ENCODE measurements at regions not wholly inside any gene's neighbourhood (a gene's known extent, or its start where the extent isn't known, plus 50 kb on each side); places are given as distances from the start of the nearest gene placed in this dataset.

DNA sequence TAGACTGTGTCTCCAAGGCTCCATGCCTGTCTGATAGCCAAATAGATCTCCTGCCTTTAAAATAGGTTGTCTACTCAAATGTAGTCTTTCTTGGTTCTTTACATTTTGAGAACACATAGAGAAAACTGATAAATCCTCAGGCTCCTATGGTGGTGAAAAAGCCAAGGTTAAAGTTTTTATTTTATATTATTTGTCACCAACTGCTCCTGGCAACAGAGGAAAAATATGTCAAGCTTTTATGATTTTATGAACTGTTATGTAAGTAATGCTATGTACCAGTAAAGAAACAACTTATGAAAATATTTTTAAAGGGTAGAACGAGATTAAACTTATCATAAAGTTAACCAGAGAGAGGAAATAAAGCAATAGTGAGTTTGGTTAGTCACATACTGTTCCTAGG is 222.8 kb downstream of the NR2F1-AS1 start:
- Mint-ChIP-seq H3K36me3 (no peaks in the 10 kb centered on the region), H3K9me3 (peaks cover 3% of the 10 kb centered on the region; the same call in 1 of the 2 replicates), H3K4me3 (no peak overlapping the region), H3K4me1 (peaks cover 6% of the 10 kb centered on the region), H3K27me3 (ENCODE audit: low read depth) (no peaks in the 10 kb centered on the region), H3K27ac (no peak overlapping the region)
- POLR2A ChIA-PET, result no interaction called here
- DNase-seq (ENCODE audit: low spot score), result no peak
- TF ChIP-seq ETV6 (CRISPR knock-in tag; IDR thresholded peaks at IDR 0.05) (no peak), SMAD4 (CRISPR knock-in tag; IDR thresholded peaks at IDR 0.05) (no peak), GTF2I (CRISPR knock-in tag; conservative IDR thresholded peaks at IDR 0.05) (no peak), ZNF263 (CRISPR knock-in tag; IDR thresholded peaks at IDR 0.05; ENCODE audit: low read depth) (no peak)
- TF ChIP-seq, protein P1, sequence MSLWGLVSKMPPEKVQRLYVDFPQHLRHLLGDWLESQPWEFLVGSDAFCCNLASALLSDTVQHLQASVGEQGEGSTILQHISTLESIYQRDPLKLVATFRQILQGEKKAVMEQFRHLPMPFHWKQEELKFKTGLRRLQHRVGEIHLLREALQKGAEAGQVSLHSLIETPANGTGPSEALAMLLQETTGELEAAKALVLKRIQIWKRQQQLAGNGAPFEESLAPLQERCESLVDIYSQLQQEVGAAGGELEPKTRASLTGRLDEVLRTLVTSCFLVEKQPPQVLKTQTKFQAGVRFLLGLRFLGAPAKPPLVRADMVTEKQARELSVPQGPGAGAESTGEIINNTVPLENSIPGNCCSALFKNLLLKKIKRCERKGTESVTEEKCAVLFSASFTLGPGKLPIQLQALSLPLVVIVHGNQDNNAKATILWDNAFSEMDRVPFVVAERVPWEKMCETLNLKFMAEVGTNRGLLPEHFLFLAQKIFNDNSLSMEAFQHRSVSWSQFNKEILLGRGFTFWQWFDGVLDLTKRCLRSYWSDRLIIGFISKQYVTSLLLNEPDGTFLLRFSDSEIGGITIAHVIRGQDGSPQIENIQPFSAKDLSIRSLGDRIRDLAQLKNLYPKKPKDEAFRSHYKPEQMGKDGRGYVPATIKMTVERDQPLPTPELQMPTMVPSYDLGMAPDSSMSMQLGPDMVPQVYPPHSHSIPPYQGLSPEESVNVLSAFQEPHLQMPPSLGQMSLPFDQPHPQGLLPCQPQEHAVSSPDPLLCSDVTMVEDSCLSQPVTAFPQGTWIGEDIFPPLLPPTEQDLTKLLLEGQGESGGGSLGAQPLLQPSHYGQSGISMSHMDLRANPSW (CRISPR knock-in tag; conservative IDR thresholded peaks at IDR 0.05; ENCODE audit: low read depth), result no peak
- CTCF ChIA-PET, result no interaction called here
- ATAC-seq, result no peak

GRCh38 chr5:93357686-93358085 is 223.3 kb downstream of the NR2F1-AS1 start:
- H3K9me3 Mint-ChIP-seq, result no peaks in the 10 kb centered on the region
- H3K36me3 Mint-ChIP-seq, result no peaks in the 10 kb centered on the region
- ChIA-PET CTCF (no interaction called here), POLR2A (no interaction called here)
- H3K27ac Mint-ChIP-seq, result no peak overlapping the region
- TF ChIP-seq ESRRA (CRISPR knock-in tag; IDR thresholded peaks at IDR 0.05; ENCODE audit: borderline replicate concordance), result no peak
- no peak for TF ChIP-seq TCF7 (CRISPR knock-in tag; IDR thresholded peaks at IDR 0.05; ENCODE audit: low read depth)
- TF ChIP-seq ZNF263 (CRISPR knock-in tag; IDR thresholded peaks at IDR 0.05; ENCODE audit: low read depth), result no peak
- TF ChIP-seq JAZF1 (CRISPR knock-in tag; IDR thresholded peaks at IDR 0.05), result no peak
- TF ChIP-seq GABPB1 (CRISPR knock-in tag; IDR thresholded peaks at IDR 0.05), result no peak
- TF ChIP-seq, protein P2, sequence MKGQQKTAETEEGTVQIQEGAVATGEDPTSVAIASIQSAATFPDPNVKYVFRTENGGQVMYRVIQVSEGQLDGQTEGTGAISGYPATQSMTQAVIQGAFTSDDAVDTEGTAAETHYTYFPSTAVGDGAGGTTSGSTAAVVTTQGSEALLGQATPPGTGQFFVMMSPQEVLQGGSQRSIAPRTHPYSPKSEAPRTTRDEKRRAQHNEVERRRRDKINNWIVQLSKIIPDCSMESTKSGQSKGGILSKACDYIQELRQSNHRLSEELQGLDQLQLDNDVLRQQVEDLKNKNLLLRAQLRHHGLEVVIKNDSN (CRISPR knock-in tag; IDR thresholded peaks at IDR 0.05), result no peak
- TF ChIP-seq TEAD1 (CRISPR knock-in tag; IDR thresholded peaks at IDR 0.05), result no peak
- no peak for TF ChIP-seq JUN (CRISPR knock-in tag; IDR thresholded peaks at IDR 0.05)
- no peak for TF ChIP-seq GTF2I (CRISPR knock-in tag; conservative IDR thresholded peaks at IDR 0.05)
- TF ChIP-seq FOXJ3 (CRISPR knock-in tag; IDR thresholded peaks at IDR 0.05; ENCODE audit: borderline replicate concordance), result no peak
- no peak for TF ChIP-seq KAT7 (CRISPR knock-in tag; IDR thresholded peaks at IDR 0.05; ENCODE audit: borderline replicate concordance)
- TF ChIP-seq, protein P3, sequence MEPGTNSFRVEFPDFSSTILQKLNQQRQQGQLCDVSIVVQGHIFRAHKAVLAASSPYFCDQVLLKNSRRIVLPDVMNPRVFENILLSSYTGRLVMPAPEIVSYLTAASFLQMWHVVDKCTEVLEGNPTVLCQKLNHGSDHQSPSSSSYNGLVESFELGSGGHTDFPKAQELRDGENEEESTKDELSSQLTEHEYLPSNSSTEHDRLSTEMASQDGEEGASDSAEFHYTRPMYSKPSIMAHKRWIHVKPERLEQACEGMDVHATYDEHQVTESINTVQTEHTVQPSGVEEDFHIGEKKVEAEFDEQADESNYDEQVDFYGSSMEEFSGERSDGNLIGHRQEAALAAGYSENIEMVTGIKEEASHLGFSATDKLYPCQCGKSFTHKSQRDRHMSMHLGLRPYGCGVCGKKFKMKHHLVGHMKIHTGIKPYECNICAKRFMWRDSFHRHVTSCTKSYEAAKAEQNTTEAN (CRISPR knock-in tag; IDR thresholded peaks at IDR 0.05), result no peak
- TF ChIP-seq, protein P4, sequence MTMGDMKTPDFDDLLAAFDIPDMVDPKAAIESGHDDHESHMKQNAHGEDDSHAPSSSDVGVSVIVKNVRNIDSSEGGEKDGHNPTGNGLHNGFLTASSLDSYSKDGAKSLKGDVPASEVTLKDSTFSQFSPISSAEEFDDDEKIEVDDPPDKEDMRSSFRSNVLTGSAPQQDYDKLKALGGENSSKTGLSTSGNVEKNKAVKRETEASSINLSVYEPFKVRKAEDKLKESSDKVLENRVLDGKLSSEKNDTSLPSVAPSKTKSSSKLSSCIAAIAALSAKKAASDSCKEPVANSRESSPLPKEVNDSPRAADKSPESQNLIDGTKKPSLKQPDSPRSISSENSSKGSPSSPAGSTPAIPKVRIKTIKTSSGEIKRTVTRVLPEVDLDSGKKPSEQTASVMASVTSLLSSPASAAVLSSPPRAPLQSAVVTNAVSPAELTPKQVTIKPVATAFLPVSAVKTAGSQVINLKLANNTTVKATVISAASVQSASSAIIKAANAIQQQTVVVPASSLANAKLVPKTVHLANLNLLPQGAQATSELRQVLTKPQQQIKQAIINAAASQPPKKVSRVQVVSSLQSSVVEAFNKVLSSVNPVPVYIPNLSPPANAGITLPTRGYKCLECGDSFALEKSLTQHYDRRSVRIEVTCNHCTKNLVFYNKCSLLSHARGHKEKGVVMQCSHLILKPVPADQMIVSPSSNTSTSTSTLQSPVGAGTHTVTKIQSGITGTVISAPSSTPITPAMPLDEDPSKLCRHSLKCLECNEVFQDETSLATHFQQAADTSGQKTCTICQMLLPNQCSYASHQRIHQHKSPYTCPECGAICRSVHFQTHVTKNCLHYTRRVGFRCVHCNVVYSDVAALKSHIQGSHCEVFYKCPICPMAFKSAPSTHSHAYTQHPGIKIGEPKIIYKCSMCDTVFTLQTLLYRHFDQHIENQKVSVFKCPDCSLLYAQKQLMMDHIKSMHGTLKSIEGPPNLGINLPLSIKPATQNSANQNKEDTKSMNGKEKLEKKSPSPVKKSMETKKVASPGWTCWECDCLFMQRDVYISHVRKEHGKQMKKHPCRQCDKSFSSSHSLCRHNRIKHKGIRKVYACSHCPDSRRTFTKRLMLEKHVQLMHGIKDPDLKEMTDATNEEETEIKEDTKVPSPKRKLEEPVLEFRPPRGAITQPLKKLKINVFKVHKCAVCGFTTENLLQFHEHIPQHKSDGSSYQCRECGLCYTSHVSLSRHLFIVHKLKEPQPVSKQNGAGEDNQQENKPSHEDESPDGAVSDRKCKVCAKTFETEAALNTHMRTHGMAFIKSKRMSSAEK (CRISPR knock-in tag; IDR thresholded peaks at IDR 0.05; ENCODE audit: borderline replicate concordance), result no peak
- TF ChIP-seq, protein P5, sequence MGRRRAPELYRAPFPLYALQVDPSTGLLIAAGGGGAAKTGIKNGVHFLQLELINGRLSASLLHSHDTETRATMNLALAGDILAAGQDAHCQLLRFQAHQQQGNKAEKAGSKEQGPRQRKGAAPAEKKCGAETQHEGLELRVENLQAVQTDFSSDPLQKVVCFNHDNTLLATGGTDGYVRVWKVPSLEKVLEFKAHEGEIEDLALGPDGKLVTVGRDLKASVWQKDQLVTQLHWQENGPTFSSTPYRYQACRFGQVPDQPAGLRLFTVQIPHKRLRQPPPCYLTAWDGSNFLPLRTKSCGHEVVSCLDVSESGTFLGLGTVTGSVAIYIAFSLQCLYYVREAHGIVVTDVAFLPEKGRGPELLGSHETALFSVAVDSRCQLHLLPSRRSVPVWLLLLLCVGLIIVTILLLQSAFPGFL (CRISPR knock-in tag; IDR thresholded peaks at IDR 0.05; ENCODE audit: borderline replicate concordance), result no peak
- no peak for TF ChIP-seq ZNF138 (CRISPR knock-in tag; conservative IDR thresholded peaks at IDR 0.05)
- no peak for TF ChIP-seq CBFB (CRISPR knock-in tag; IDR thresholded peaks at IDR 0.05; ENCODE audit: low read depth)
- TF ChIP-seq ZNF232 (CRISPR knock-in tag; IDR thresholded peaks at IDR 0.05), result no peak
- no peak for ATAC-seq
- no peak for DNase-seq (ENCODE audit: low spot score)
- H3K27me3 Mint-ChIP-seq (ENCODE audit: low read depth), result no peaks in the 10 kb centered on the region
- H3K4me3 Mint-ChIP-seq, result no peak overlapping the region
- peaks cover 6% of the 10 kb centered on the region for H3K4me1 Mint-ChIP-seq
